AG04450 (cell line): ENCODE measurements at regions not wholly inside any gene's neighbourhood (a gene's known extent, or its start where the extent isn't known, plus 50 kb on each side); places are given as distances from the start of the nearest gene placed in this dataset.

ENCODE experiments used
- CTCF ChIA-PET: fragments of 300-600, 350-600 bp; formaldehyde crosslinking; extraction: SDS; loops from one replicate; lab custom pipeline; 2022; ENCODE audit warnings: antibody characterized with exemption, inconsistent platforms; lab: Charles Lee
- POLR2A ChIA-PET: fragments of 350-600 bp; formaldehyde crosslinking; extraction: SDS; loops from one replicate; lab custom pipeline; 2021; ENCODE audit warnings: antibody characterized with exemption, inconsistent platforms; lab: Yijun Ruan, JAX
- DNase-seq: peaks from one replicate; pipeline ENCODE4 v3.0.0-alpha.2; 2011; ENCODE audit warnings: low read depth, low spot score
- H3K27ac ChIP-seq: one replicate; pipeline ENCODE4 v1.5.1; 2012; ENCODE audit warnings: low read depth, low read length, control low read depth
- H3K27me3 ChIP-seq: one replicate; pipeline ENCODE4 v1.6.0; 2012; ENCODE audit warnings: low read length; ENCODE audit not compliant: control insufficient read depth, insufficient read depth
- H3K4me3 ChIP-seq: 2 replicates; pipeline ENCODE4 v1.5.1; 2011; ENCODE audit warnings: mild to moderate bottlenecking, low read depth, low read length, control low read depth
- H3K9me3 ChIP-seq: 2 replicates; pipeline ENCODE4 v1.5.1; 2012; ENCODE audit warnings: low read length; ENCODE audit not compliant: control insufficient read depth, insufficient read depth
- CTCF ChIP-seq: IDR thresholded peaks from 2 replicates; pipeline ENCODE4 v1.5.1; 2011; ENCODE audit warnings: low read depth, low read length, control low read depth, inconsistent platforms

- ChIA-PET POLR2A (no interaction called here), CTCF (no interaction called here)
- no peak for TF ChIP-seq CTCF
- Histone ChIP-seq H3K4me3 (no peak overlapping the region), H3K27me3 (no peaks in the 10 kb centered on the region), H3K9me3 (no peaks in the 10 kb centered on the region), H3K27ac (no peak overlapping the region)
- no peak for DNase-seq
Measured at GRCh38 chr2:34069604-34070003, 470.5 kb upstream of the FAM98A start.

- TF ChIP-seq CTCF: no peak
- no peak for DNase-seq
- ChIA-PET POLR2A (no interaction called here), CTCF (no interaction called here)
- Histone ChIP-seq H3K9me3 (no peaks in the 10 kb centered on the region), H3K27ac (no peak overlapping the region), H3K27me3 (no peaks in the 10 kb centered on the region), H3K4me3 (no peak overlapping the region)
Measured at GRCh38 chr2:34050413-34050812, 451.3 kb upstream of the FAM98A start.

DNA sequence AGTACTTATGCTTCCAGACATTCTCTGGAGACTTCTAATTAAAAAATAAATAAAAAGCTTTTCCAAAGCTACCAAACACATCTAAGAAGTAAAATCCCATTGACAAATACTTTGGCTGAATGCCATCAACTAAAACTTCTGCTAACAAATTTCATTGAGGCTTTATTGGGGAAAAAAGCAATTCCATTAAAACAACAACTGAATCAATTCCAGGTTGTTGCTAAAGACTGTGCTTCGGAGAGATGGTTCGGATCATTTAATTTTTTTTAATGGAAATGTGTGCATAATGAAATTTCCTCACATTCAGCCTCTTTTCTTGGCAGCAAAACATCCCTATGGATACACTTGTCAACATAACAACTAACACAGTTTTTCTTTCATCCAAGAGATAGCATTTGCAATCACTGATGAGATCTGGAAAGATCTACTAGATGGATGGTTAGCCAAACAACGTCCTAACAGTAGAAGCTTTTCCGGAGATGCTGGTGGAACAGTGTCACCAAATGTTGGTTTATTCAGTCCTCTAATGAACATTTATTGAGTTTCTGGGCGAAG lies 446.1 kb upstream of the FAM98A start:
- Histone ChIP-seq H3K9me3 (no peaks in the 10 kb centered on the region), H3K27ac (no peak overlapping the region), H3K27me3 (no peaks in the 10 kb centered on the region), H3K4me3 (no peak overlapping the region)
- ChIA-PET POLR2A (no interaction called here), CTCF (no interaction called here)
- no peak for DNase-seq
- no peak for TF ChIP-seq CTCF

- no peak for DNase-seq
- H3K27me3 ChIP-seq: no peaks in the 10 kb centered on the region
- H3K4me3 ChIP-seq: no peak overlapping the region
- TF ChIP-seq CTCF: no peak
- ChIA-PET CTCF (interaction anchor here (0.6 kb wide), 1 partner anchor 364 kb away, joined by 3 read pairs; no protein-coding TSS in a partner anchor), POLR2A (no interaction called here)
- no peaks in the 10 kb centered on the region for H3K9me3 ChIP-seq
- no peak overlapping the region for H3K27ac ChIP-seq
Measured at GRCh38 chr2:34037886-34038285, 438.8 kb upstream of the FAM98A start.

DNA sequence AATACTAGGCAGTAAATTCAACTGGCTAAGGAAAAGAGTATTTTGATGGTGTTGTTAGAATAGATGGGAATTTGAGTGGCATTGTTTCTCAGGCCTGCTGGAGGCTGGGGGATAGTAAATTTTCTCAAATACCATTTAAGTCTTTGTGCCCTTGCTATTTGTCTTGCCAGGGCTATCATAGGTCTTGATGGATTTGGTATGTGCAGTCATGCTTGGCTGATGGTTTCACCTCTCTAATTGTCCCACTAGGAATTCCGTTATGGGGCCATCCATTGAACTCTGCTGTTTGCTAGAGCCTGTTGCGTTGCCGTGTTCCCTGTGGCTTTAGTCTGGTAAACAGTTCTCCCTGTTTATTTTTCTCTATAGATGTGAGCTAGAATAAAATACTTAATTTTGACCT lies 438.1 kb upstream of the FAM98A start:
- no peak for DNase-seq
- H3K4me3 ChIP-seq: no peak overlapping the region
- TF ChIP-seq CTCF: no peak
- ChIA-PET CTCF (interaction anchor here (0.6 kb wide), 1 partner anchor 364 kb away, joined by 3 read pairs; no protein-coding TSS in a partner anchor), POLR2A (no interaction called here)
- no peaks in the 10 kb centered on the region for H3K9me3 ChIP-seq
- no peak overlapping the region for H3K27ac ChIP-seq
- no peaks in the 10 kb centered on the region for H3K27me3 ChIP-seq
